LoVo (cell line): ENCODE measurements at regions not wholly inside any gene's neighbourhood (a gene's known extent, or its start where the extent isn't known, plus 50 kb on each side); places are given as distances from the start of the nearest gene placed in this dataset.

ENCODE experiments used
- DNase-seq: peaks from one replicate; pipeline ENCODE4 v3.0.0-alpha.2; 2016; ENCODE audit warnings: low spot score

- DNase-seq, result no peak
These were observed 53.2 kb upstream of the TFEC start for GRCh38 chr7:116083796-116084195.

GRCh38 chr7:116086547-116087045, 56.0 kb upstream of the TFEC start:
- no peak for DNase-seq

GRCh38 chr7:116087291-116087690, 56.7 kb upstream of the TFEC start:
- DNase-seq, result no peak

GRCh38 chr7:116087984-116088383, 57.4 kb upstream of the TFEC start:
- no peak for DNase-seq

- DNase-seq, result no peak
These were observed 58.7 kb upstream of the TFEC start for GRCh38 chr7:116089293-116089692.

GRCh38 chr7:116093516-116094301, 63.1 kb upstream of the TFEC start:
- no peak for DNase-seq

- DNase-seq, result no peak
These were observed 64.8 kb upstream of the TFEC start for GRCh38 chr7:116095396-116095795.

GRCh38 chr7:116097365-116098009, 66.9 kb upstream of the TFEC start:
- DNase-seq, result peak; percentile 87

GRCh38 chr7:116098175-116098574, 67.6 kb upstream of the TFEC start:
- no peak for DNase-seq

- no peak for DNase-seq
These were observed 70.1 kb upstream of the TFEC start for GRCh38 chr7:116100626-116101025.

GRCh38 chr7:116101704-116102103, 71.1 kb upstream of the TFEC start:
- DNase-seq, result no peak

GRCh38 chr7:116111475-116111874, 80.9 kb upstream of the TFEC start:
- DNase-seq, result no peak

GRCh38 chr7:116113310-116113709, 82.7 kb upstream of the TFEC start:
- no peak for DNase-seq

- DNase-seq, result no peak
These were observed 89.5 kb upstream of the TES start for GRCh38 chr7:116120839-116121238.

- peak; percentile 37 for DNase-seq
These were observed 87.3 kb upstream of the TES start for GRCh38 chr7:116122972-116123595.

GRCh38 chr7:116128139-116128538, 82.2 kb upstream of the TES start:
- DNase-seq, result no peak

- DNase-seq, result no peak
These were observed 75.0 kb upstream of the TES start for GRCh38 chr7:116135306-116135705.

- peak; percentile 77 for DNase-seq
These were observed 72.0 kb upstream of the TES start for GRCh38 chr7:116138202-116138801.

GRCh38 chr7:116139007-116139406, 71.3 kb upstream of the TES start:
- no peak for DNase-seq

- DNase-seq, result no peak
These were observed 70.5 kb upstream of the TES start for GRCh38 chr7:116139807-116140206.

GRCh38 chr7:116142374-116142773, 68.0 kb upstream of the TES start:
- no peak for DNase-seq

GRCh38 chr7:116142850-116143249, 67.5 kb upstream of the TES start:
- no peak for DNase-seq
